Osteocyte (in vitro differentiated cells): ENCODE measurements at regions not wholly inside any gene's neighbourhood (a gene's known extent, or its start where the extent isn't known, plus 50 kb on each side); places are given as distances from the start of the nearest gene placed in this dataset.

Experiments
- DNase-seq: peaks from one replicate; pipeline ENCODE4 v3.0.0; 2021; ENCODE audit warnings: mixed read lengths; ENCODE audit not compliant: unreplicated experiment; ENCODE audit errors: extremely low spot score
- H3K27ac Mint-ChIP-seq: one replicate; pipeline ENCODE4 v1.8.0; 2021; ENCODE audit warnings: mild to moderate bottlenecking, mixed read lengths; ENCODE audit not compliant: unreplicated experiment
- H3K27me3 Mint-ChIP-seq: one replicate; pipeline ENCODE4 v1.8.0; 2021; ENCODE audit warnings: mixed read lengths; ENCODE audit not compliant: unreplicated experiment
- H3K36me3 Mint-ChIP-seq: one replicate; pipeline ENCODE4 v1.8.0; 2021; ENCODE audit warnings: mixed read lengths; ENCODE audit not compliant: unreplicated experiment
- H3K4me1 Mint-ChIP-seq: one replicate; pipeline ENCODE4 v1.8.0; 2021; ENCODE audit warnings: mixed read lengths; ENCODE audit not compliant: unreplicated experiment
- H3K4me3 Mint-ChIP-seq: one replicate; pipeline ENCODE4 v1.8.0; 2021; ENCODE audit warnings: mild to moderate bottlenecking, moderate library complexity, mixed read lengths; ENCODE audit not compliant: unreplicated experiment
- H3K9me3 Mint-ChIP-seq: one replicate; pipeline ENCODE4 v1.8.0; 2021; ENCODE audit warnings: mixed read lengths; ENCODE audit not compliant: unreplicated experiment
- CTCF ChIP-seq: fragments of 200-600 bp; sonication (generic); IDR thresholded peaks from 2 replicates; pipeline ENCODE4 v1.5.0; 2021; ENCODE audit warnings: antibody characterized with exemption, mild to moderate bottlenecking, moderate library complexity

- Mint-ChIP-seq H3K4me1 (peaks cover 2% of the 10 kb centered on the region), H3K9me3 (no peaks in the 10 kb centered on the region), H3K27ac (no peak overlapping the region), H3K27me3 (peaks cover 13% of the 10 kb centered on the region), H3K36me3 (no peaks in the 10 kb centered on the region), H3K4me3 (no peak overlapping the region)
- TF ChIP-seq CTCF: no peak
- no peak for DNase-seq
Observed at GRCh38 chr20:40046703-40047102, 642.3 kb downstream of the MAFB start.

GRCh38 chr20:40037511-40037910, 651.5 kb downstream of the MAFB start:
- TF ChIP-seq CTCF: no peak
- peaks cover 9% of the 10 kb centered on the region for H3K27me3 Mint-ChIP-seq
- peaks cover 2% of the 10 kb centered on the region for H3K4me1 Mint-ChIP-seq
- H3K27ac Mint-ChIP-seq: no peak overlapping the region
- no peak overlapping the region for H3K4me3 Mint-ChIP-seq
- H3K36me3 Mint-ChIP-seq: peaks cover 3% of the 10 kb centered on the region
- DNase-seq: no peak
- H3K9me3 Mint-ChIP-seq: no peaks in the 10 kb centered on the region

GRCh38 chr20:40029589-40029988, 659.4 kb downstream of the MAFB start:
- Mint-ChIP-seq H3K27me3 (peaks cover 10% of the 10 kb centered on the region), H3K9me3 (no peaks in the 10 kb centered on the region), H3K27ac (no peak overlapping the region), H3K36me3 (no peaks in the 10 kb centered on the region), H3K4me3 (no peak overlapping the region), H3K4me1 (no peaks in the 10 kb centered on the region)
- TF ChIP-seq CTCF: no peak
- no peak for DNase-seq

GRCh38 chr20:40019510-40019909, 669.5 kb downstream of the MAFB start:
- Mint-ChIP-seq H3K27ac (no peak overlapping the region), H3K27me3 (no peaks in the 10 kb centered on the region), H3K9me3 (no peaks in the 10 kb centered on the region), H3K4me3 (no peak overlapping the region), H3K36me3 (no peaks in the 10 kb centered on the region), H3K4me1 (no peaks in the 10 kb centered on the region)
- no peak for TF ChIP-seq CTCF
- DNase-seq: no peak

- no peaks in the 10 kb centered on the region for H3K36me3 Mint-ChIP-seq
- H3K27ac Mint-ChIP-seq: no peak overlapping the region
- H3K27me3 Mint-ChIP-seq: no peaks in the 10 kb centered on the region
- H3K4me3 Mint-ChIP-seq: no peak overlapping the region
- DNase-seq: no peak
- no peaks in the 10 kb centered on the region for H3K4me1 Mint-ChIP-seq
- H3K9me3 Mint-ChIP-seq: no peaks in the 10 kb centered on the region
- no peak for TF ChIP-seq CTCF
Observed at GRCh38 chr20:40017765-40018164, 671.3 kb downstream of the MAFB start.
